ENCODE measurements at regions not wholly inside any gene's neighbourhood (a gene's known extent, or its start where the extent isn't known, plus 50 kb on each side); places are given as distances from the start of the nearest gene placed in this dataset.

GRCh38 chr2:143988082-143988481 lies 531.8 kb downstream of the ZEB2 start:
- peaks cover 39% of the 10 kb centered on the region for H3K9me3 Mint-ChIP-seq
- no peaks in the 10 kb centered on the region for H3K27me3 Mint-ChIP-seq (ENCODE audit: low read depth, poor library complexity)
- no peaks in the 10 kb centered on the region for H3K4me1 Mint-ChIP-seq
- H3K4me3 Mint-ChIP-seq, result no peak overlapping the region
- no peak overlapping the region for H3K27ac Mint-ChIP-seq
- no peak for DNase-seq
- TF ChIP-seq CTCF (IDR thresholded peaks at IDR 0.05), result no peak
- peaks cover 24% of the 10 kb centered on the region for H3K36me3 Mint-ChIP-seq (ENCODE audit: low read depth)

GRCh38 chr2:143981428-143981827 lies 538.5 kb downstream of the ZEB2 start:
- no peaks in the 10 kb centered on the region for H3K27me3 Mint-ChIP-seq (ENCODE audit: low read depth, poor library complexity)
- H3K4me1 Mint-ChIP-seq, result no peaks in the 10 kb centered on the region
- H3K9me3 Mint-ChIP-seq, result peaks cover 10% of the 10 kb centered on the region
- peaks cover 5% of the 10 kb centered on the region for H3K36me3 Mint-ChIP-seq (ENCODE audit: low read depth)
- no peak overlapping the region for H3K27ac Mint-ChIP-seq
- no peak for TF ChIP-seq CTCF (IDR thresholded peaks at IDR 0.05)
- no peak for DNase-seq
- no peak overlapping the region for H3K4me3 Mint-ChIP-seq

GRCh38 chr2:143977356-143977755 lies 542.6 kb downstream of the ZEB2 start:
- no peak for TF ChIP-seq CTCF (IDR thresholded peaks at IDR 0.05)
- no peak overlapping the region for H3K4me3 Mint-ChIP-seq
- H3K36me3 Mint-ChIP-seq (ENCODE audit: low read depth), result no peaks in the 10 kb centered on the region
- H3K4me1 Mint-ChIP-seq, result no peaks in the 10 kb centered on the region
- H3K27ac Mint-ChIP-seq, result no peak overlapping the region
- H3K9me3 Mint-ChIP-seq, result no peaks in the 10 kb centered on the region
- no peak for DNase-seq
- H3K27me3 Mint-ChIP-seq (ENCODE audit: low read depth, poor library complexity), result no peaks in the 10 kb centered on the region

GRCh38 chr2:143975216-143975615 lies 544.7 kb downstream of the ZEB2 start:
- H3K27ac Mint-ChIP-seq, result no peak overlapping the region
- H3K27me3 Mint-ChIP-seq (ENCODE audit: low read depth, poor library complexity), result no peaks in the 10 kb centered on the region
- no peaks in the 10 kb centered on the region for H3K4me1 Mint-ChIP-seq
- no peak overlapping the region for H3K4me3 Mint-ChIP-seq
- DNase-seq, result no peak
- H3K36me3 Mint-ChIP-seq (ENCODE audit: low read depth), result no peaks in the 10 kb centered on the region
- no peak for TF ChIP-seq CTCF (IDR thresholded peaks at IDR 0.05)
- no peaks in the 10 kb centered on the region for H3K9me3 Mint-ChIP-seq

- H3K4me3 Mint-ChIP-seq, result no peak overlapping the region
- H3K36me3 Mint-ChIP-seq (ENCODE audit: low read depth), result no peaks in the 10 kb centered on the region
- H3K9me3 Mint-ChIP-seq, result no peaks in the 10 kb centered on the region
- DNase-seq, result no peak
- H3K4me1 Mint-ChIP-seq, result no peaks in the 10 kb centered on the region
- H3K27me3 Mint-ChIP-seq (ENCODE audit: low read depth, poor library complexity), result no peaks in the 10 kb centered on the region
- H3K27ac Mint-ChIP-seq, result no peak overlapping the region
- no peak for TF ChIP-seq CTCF (IDR thresholded peaks at IDR 0.05)
Observed at GRCh38 chr2:143974262-143974661, 545.7 kb downstream of the ZEB2 start.

GRCh38 chr2:143968860-143969259 lies 551.1 kb downstream of the ZEB2 start:
- H3K4me3 Mint-ChIP-seq, result no peak overlapping the region
- H3K27ac Mint-ChIP-seq, result no peak overlapping the region
- no peaks in the 10 kb centered on the region for H3K9me3 Mint-ChIP-seq
- no peaks in the 10 kb centered on the region for H3K4me1 Mint-ChIP-seq
- peaks cover 3% of the 10 kb centered on the region for H3K27me3 Mint-ChIP-seq (ENCODE audit: low read depth, poor library complexity)
- no peak for TF ChIP-seq CTCF (IDR thresholded peaks at IDR 0.05)
- DNase-seq, result no peak
- H3K36me3 Mint-ChIP-seq (ENCODE audit: low read depth), result no peaks in the 10 kb centered on the region
